Islet of Langerhans (tissue), 1 donor: ENCODE measurements at regions not wholly inside any gene's neighbourhood (a gene's known extent, or its start where the extent isn't known, plus 50 kb on each side); places are given as distances from the start of the nearest gene placed in this dataset.
"Not testable (repeated sequence)": the region's sequence is repeated elsewhere in the genome, so short reads cannot be mapped to it uniquely, and the experiment has no call there.

Source experiments
- FAIRE-seq: peaks from one replicate; lab custom pipeline; 2011; peaks lifted over from hg19 to GRCh38; lab: Jason Lieb, UNC

DNA sequence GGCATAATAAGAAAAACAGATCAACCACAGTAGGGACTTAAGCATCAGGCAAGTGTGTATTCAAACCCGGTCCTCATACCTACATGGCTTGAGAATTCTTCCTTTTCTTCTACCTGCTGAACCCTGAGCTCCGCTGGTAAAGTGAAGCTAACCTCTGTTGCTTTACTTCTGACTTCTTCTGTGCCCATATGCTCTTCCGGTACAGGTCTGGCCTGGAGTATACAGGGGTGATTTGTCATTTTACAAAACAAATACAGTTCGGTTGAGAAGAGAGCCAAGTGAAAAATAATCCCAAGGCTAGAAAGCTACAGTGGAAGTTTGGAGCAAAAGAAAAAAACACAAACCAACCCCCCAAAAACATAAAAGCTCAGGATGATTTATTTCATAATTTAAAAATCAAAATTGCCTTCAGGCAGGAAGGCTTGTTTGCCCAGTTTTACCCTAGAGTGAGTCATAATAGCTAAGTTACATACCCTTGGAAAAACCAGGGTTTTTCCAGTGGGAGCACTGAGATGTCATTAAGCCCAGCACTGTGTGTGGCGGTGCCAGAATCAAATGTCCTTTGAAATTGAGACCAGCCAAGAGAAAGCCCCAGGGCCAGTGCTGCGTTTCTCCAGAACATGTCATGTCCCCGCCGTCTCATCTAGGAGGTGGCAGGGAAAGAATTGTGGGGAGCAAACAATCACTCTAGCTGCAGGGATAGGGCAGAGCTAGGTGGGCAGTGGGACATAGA is 305.5 kb upstream of the ISX start:
- no peak for FAIRE-seq

DNA sequence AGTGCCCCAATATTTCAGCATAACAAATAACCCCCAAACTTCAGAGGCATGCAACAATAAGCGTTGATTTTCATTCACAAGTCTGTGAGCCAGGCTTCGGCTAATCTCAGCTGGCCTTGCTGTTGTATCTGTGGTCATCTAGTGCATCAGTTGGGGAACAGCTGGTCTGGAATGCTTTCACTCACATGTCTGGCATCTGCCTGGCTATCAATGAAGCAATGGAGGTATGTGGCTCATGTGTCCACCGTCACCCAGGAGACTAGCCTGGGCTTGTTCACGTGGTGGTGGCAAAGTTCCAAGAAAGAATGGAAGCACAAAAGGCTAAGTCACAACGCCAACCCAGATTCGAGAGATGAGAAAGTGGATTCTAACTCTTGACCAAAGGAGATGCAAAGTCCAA is 304.8 kb upstream of the ISX start:
- FAIRE-seq = no peak

DNA sequence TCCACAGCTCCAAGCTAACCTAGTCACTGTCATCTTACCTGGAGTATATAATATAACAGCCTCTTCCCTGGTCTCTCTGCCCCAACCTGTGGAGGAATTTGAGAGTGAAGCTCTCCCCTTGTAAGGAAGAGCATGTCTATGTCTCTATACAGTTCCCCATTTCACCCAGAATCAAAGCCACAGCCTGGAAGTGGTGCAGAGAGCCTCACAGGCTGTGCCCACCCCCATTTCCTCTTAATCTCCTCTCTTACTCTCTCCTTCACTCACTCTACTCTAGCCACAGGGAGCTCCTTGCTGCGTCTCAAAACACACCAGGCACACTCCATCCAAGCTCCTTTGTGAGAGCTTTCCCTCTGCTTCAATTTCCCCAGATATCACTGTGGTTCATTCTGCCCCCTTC is 302.5 kb upstream of the ISX start:
- FAIRE-seq = no peak

DNA sequence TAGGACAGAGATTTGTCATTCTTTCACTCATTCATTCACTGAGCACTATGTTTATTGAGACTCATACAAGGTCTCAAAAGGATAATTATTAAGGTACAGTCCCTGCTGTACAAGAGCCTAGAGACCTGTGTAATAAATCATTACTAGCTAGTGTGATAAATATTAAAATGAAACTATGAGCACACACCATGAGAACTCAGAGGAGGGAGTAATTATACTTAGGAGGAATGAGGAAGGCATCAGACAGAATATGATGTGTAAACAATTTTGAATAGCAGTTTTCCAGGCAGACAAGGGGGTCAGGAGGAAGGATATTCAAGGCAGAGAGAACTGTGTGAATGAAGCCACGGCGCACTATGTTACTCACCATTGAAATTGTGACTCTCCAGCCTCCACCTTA is 300.8 kb upstream of the ISX start:
- FAIRE-seq = no peak

DNA sequence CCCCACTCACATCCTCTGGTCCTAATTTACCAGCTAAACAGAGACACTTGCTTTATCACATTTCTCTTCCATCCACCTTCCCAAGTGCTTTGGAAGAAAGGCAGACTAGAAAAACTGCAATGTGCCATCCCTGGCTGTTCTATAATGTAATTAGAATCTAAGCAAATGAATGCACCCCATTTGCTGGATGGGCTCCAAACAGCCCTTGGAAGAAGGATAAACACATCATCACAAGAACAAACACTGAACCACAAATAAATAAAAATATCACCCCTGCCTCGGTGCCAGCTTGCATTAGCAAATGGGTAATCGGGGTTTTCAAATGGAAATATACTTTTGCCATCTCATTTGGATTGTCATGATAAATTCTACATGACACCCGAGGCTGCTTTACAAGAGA is 296.6 kb upstream of the ISX start:
- FAIRE-seq = no peak

DNA sequence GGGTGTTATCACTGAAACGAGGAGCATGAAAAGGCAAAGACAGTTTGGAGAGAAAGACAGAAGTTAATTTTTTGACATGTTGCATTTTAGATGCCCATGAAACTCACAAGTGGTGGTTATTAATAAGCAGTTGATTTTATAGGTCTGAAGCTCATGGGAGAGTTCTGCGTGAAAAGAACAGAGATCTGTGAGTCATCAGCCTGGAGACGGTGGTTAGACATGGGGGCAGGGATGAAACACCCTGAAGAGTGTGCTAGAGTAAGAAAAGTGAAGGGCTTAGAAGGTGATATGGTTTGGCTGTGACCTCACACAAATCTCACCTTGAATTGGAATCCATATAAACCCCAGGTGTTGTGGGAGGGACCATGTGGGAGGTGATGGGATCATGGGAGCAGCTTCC is 289.1 kb upstream of the ISX start:
- FAIRE-seq = no peak

DNA sequence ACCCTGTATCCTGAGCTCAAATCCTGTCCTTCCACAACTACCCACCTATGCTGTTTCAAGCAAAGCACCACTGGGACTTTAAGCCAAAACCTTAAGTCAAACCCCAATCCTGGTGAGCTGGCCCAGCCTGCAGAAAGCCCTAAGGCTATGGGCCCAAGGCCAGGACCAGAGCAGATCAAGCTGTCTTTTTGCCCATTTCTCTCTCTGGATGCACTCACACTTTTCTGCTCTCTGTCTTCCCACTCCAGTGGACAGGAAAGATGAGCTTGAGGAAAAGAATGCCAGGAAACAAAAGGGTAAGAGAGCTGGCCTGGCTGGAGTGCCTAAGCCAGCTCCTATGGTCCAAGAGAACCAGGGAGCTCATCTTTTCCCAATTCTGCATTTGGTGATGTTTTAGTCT is 284.3 kb upstream of the ISX start:
- no peak for FAIRE-seq

DNA sequence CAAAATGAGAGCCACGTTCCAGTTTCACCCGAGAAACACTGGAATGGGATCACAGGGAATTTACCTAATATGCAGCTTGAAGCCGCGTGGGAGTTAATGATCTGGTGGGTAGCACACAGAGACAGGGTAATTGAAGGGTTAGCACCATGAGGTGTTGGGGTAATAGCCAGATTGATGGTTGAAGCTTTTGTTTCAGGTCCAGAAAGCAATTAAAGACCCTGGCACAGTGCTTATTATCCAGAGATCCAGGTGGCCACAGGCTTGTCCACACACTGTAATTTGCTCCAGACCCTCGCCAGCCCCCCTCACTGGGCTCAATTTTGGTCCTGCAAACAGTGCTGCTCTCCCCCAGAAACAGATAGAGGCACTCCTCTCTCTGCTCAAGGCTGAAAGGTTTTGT is 282.5 kb upstream of the ISX start:
- no peak for FAIRE-seq

DNA sequence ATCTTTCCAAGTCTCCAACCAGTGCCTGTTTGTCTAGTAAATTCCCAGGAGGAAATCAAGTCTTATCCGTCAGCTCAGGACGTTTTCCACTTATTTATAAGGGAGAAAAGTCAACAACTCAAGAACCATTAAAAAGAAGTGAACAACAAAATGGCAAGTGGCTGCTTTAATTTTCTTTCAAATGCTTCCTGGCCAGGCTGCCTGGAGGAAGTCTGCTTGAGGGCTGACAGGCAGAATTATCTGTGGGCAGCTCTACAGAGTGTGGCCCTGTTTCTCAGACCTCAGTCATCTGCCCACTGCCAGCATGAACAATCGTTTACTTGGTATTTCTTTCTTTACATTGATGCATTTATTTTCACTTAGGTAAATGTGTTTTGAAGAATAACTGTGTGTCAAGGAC is 281.9 kb upstream of the ISX start:
- FAIRE-seq = no peak

DNA sequence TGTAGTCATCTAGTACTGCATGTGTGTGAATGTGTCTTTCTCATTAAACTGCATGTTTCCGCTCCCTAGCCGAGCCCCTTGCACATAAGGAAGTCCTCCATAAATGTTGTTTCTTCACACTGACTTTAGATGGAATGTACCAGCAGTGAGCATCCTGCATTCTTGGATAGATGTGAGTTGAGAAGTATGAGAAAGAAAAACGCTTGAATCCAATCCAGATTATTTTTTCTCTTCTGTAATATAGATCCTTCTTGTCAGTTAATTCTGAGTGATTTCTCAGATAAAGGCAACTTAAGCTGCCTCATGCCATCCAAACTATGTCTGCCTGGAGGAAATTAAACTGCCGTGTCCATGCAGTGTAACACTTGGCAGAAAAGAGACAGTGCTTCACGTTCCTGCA is 268.1 kb upstream of the ISX start:
- no peak for FAIRE-seq

DNA sequence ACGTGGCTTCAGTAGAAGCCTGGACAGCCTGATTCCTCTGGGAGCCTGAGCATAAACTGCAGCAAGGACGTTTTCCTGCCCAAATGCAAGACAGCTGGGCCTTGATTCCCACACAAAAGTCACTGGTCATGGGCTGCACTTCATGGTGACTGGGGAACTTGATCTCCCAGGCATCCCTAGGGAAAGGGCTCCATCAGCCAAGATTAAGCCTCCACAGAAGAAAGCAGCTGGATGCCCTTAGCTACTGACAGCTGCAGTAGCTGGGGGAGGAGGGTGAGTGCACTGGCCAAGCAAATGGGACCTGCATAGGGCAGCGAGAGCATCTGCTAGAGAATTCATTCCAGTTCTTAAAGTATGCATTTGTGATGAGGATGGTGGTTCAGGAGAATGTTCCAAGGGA is 267.4 kb upstream of the ISX start:
- no peak for FAIRE-seq

DNA sequence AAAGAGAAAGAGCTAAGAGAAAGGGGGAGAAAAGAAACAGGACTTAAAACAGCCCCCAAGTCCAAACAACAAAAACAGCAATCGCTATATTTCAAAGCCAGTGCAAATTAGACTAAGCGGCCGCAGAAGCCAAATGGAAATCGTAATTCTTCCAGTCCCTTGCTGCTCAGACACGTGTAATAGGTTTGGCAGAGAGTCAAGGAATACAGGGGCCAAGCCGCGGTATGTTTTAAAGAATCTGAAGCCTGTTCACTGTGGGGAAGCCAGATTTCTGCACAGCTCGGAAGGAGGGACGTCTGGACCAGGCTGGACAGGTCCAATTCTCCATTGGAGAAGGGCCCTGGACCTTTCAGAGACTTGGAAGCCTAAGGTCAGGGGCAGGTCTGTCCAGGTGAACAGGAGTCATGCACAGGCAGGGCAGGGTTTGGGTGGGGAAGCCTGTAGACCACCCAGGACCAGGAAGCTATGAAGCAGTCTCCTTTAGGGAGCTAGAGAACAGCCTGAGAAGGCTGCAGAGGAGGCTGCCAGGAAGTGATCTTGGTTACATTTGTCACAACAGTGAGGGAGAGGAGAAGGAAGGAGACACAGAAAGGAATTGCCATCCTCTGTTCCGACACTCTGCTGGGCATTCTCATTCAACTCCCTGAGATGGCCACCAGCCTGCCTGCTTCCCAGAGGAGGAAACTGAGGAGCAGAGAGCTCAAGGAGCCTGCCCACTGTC is 265.5 kb upstream of the ISX start:
- FAIRE-seq = no peak

DNA sequence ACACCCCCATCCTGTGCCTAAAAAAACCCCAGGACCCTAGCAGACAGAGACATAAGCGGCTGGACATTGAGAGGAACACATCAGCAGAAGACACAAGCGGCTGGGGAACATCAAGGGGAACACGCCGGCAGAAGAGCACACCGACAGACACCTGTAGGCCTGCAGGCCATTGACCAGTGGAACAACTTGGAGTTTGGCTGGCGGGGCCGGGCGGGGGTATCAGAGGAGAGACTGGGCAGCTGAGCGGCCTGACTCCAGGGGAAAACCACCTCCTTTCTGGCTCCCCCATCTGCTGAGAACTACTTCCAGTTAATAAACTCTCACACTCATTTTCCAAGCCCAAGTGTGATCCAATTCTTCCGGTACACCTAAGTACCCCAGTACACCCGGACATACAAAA is 264.7 kb upstream of the ISX start:
- FAIRE-seq = no peak

DNA sequence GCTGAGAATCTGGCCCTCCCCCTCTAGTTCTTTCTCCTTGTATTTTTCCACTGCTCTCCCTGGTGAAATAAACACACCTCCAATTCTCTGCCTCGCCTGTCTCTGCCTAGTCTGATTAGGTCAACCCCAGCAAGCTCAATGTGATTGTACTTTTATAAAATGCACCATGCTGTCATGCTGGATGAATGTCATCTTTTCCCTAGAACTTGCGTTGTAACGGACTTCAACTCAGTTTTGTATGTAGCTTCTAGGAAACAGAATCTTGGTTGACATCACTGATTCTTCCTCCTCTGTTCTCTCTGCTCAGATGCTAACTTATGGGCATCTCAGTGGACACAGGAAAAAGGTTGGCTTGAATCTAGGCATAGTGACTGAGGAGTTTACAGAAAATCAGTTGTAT is 261.9 kb upstream of the ISX start:
- no peak for FAIRE-seq

DNA sequence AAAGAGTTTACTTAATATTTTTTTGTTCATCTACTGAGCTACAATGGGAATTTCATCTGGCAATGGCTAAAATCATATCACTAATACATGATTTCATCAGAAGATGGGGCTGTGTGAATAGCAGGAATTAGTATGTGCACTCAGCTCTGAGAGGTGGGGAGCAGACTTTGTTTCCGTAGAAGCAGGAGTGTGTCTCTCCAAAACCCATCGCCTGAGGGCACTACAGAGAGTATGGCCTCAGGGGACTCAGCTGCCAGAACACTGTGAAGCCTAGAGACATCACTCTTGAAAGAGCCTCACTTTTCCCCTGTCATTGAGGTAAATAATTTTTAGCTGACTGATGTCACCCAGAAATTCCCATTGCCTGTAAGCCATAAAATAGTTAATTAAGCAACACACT is 261.4 kb upstream of the ISX start:
- no peak for FAIRE-seq

DNA sequence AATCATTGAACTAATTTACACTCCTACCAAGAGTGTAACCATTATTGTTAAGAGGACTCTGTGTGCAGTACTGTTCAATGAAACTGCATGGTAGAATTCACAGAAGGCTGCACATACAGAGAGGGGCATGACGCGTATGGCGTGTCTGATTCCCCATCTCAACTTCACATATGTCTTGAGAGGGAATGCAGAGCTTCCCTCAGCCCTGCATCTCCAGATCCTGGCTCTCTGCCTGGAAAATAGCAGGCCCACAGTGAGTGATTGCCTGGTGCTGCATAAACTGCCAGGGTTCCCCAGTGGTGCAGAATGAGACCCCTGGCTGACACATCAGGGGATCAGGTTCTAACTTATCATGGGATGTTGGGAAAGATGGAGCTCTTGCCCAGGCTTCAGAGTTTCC is 260.2 kb upstream of the ISX start:
- FAIRE-seq = no peak

DNA sequence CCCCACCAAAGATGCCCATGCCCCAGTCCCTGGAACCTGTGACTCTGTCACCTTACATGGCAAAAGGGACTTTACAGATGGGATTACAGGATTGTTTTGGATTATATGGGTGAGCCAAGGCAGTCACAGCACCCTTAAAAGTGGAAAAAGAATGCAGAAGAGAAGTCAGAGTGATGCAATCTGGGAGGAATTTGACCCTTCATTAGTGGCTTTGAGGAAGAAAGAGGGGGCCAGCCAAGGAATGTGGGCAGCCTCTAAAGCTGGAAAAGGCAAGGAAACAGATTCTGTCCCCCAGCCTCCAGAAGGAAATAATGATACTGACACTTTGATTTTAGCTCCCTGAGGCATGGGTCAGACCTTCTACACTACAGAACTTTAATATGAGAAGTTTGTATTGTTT is 257.3 kb upstream of the ISX start:
- no peak for FAIRE-seq

DNA sequence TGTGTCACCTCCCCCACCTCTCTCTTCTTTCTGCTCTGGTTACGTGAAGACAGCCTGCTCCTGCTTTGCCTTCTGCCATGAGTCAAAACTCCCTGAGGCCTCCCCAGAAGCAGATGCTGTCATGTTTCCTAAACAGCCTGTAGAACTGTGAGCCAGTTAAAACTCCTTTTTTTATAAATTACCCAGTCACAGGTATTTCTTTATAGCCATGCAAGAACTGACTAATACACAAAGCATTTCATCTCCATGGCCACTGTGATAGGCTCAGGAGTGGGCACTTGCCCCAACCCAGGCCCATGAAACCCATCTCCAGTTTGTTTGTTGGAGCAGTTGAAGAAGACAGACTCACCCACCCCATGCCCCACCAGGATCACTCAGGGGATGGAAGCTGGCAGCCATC is 253.3 kb upstream of the ISX start:
- no peak for FAIRE-seq

DNA sequence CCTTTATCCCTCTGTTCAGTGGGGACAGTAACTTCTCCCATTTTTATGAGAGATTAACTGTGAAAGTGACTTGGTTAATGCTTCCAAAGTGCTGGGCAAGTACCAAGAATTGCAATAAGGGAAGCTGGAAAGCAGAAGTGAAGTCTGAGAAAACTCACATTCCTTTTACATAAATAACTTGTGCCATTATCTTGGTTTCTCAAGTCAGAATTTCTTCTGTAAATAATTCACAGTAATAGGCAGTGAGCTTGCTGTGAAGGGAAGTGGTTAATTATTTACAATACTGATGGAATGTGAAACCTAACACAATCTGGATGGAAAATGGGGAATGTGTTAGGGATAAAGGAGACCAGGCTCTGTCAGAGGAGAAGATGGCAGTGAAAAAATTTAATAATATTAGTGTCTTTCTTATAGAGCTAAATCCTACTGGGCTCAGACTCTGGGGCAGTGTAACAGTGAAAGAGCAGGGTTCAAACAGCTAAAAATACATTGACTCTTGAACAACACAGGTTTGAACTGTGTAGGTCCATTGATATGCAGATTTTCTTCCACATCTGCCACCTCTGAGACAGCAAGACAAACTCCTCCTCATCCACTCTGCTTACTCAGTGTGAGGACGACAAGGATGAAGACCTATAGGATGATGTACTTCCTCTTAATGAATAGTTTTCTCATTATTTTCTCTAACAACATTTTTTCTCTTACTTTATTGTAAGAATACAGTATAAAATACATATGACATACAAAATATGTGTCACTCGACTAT is 251.5 kb upstream of the ISX start:
- no peak for FAIRE-seq

DNA sequence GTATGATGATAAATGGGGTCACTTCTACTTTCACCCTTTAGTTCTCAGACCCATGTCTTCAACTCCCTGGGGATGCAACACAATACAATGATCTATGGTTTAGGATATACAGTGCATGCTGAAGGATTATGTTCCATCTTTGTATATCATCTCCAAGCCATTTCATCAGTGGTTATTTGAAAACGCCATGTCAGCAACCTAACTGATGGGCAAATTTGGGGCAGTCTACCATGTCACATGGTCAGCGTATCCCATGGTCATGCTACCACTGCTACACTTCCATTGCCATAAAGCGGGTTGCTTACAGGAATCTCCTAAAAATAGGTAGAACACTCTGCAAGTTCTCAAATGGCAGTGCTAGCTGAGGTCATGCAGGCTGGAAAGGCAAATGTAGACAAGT is 236.5 kb upstream of the ISX start:
- FAIRE-seq = no peak

DNA sequence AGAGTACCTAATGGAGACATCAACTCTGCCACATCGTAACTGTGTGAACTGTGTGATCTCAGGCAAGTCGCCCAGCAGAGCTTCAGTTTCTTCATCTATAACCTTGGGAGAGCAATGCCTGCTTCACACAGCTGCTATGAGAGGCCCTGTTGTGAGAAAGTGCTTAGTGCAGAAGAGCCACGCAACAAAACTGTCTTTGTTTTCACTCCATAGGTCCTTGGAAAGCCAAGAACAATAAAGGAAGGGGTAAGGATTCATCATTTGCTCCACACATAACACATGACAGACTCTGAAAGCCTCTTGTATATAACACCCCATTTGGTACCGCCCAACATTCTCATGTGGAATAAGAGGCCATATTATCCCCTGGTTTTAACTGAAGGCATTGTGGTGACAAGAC is 231.9 kb upstream of the ISX start:
- FAIRE-seq = no peak

DNA sequence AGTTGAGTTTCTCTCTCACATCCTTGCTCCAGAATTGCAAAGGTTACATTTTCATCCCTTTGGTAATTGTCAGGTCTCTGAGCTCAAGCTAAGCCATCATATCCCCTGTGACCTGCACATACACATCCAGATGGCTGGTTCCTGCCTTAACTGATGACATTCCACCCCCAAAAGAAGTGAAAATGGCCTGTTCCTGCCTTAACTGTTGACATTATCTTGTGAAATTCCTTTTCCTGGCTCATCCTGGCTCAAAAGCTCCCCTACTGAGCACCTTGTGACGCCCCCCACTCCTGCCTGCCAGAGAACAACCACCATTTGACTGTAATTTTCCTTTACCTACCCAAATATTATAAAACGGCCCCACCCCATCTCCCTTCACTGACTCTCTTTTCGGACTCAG is 231.4 kb upstream of the ISX start:
- not testable (repeated sequence) for FAIRE-seq

DNA sequence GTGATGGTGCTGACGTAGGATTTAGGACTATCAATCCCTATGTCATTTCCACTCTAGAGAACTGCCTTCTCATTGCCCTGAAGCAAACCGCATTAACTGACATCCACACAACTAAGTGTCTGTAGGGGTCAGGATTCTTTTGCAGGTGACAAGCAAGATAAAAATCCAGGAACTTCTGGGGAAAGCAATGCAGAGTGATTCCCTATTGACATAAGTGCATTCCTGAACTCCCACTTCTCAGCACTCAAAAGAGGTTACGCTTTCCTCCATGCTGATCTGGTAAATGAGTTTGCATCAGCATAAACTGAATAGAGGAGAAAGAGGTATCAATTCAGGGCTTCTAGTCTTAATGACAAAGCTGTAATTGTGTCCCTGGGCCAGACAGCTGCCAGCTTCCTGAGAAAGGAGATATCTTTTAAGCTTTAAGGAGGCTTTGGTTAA is 224.6 kb upstream of the ISX start:
- no peak for FAIRE-seq

DNA sequence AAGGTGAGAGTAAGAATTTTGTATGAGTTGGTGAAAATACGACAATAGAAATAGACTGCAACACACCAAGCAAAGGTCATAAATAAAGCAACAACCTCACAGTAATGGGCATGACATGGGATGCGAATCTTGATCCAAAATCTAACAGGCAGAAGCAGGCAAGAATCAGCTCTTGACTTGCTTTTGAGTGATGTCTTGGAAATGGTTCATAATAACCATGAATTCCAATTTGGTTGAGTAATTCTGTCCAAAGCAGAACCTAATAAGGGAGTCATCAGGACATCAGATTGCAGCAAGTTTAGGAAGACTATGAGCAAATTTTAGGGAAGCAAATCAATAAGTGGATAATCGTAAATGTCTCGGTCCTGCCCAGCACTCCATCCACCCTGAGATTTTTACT is 224.0 kb upstream of the ISX start:
- FAIRE-seq = no peak
